Ammon's horn (tissue), 1 donor: ENCODE measurements at regions not wholly inside any gene's neighbourhood (a gene's known extent, or its start where the extent isn't known, plus 50 kb on each side); places are given as distances from the start of the nearest gene placed in this dataset.

Experiments
- DNase-seq: peaks from one replicate; pipeline ENCODE4 v3.0.0-alpha.2; 2016; ENCODE audit warnings: low spot score

- DNase-seq, result no peak
Observed at GRCh38 chr15:92224843-92225242, 168.8 kb upstream of the ST8SIA2 start.

- DNase-seq, result peak; percentile 76
Observed at GRCh38 chr15:92226020-92226612, 167.6 kb upstream of the ST8SIA2 start.

- DNase-seq, result no peak
Observed at GRCh38 chr15:92228830-92229229, 164.9 kb upstream of the ST8SIA2 start.

GRCh38 chr15:92231461-92231860 is 162.2 kb upstream of the ST8SIA2 start:
- no peak for DNase-seq

- no peak for DNase-seq
Observed at GRCh38 chr15:92232317-92232716, 161.4 kb upstream of the ST8SIA2 start.

GRCh38 chr15:92232876-92233275 is 160.8 kb upstream of the ST8SIA2 start:
- DNase-seq, result no peak

- DNase-seq, result no peak
Observed at GRCh38 chr15:92243227-92243626, 150.5 kb upstream of the ST8SIA2 start.

- no peak for DNase-seq
Observed at GRCh38 chr15:92244703-92245102, 149.0 kb upstream of the ST8SIA2 start.

- DNase-seq, result no peak
Observed at GRCh38 chr15:92247649-92248242, 145.9 kb upstream of the ST8SIA2 start.

GRCh38 chr15:92266796-92267685 is 126.6 kb upstream of the ST8SIA2 start:
- no peak for DNase-seq

GRCh38 chr15:92268900-92269299 is 124.8 kb upstream of the ST8SIA2 start:
- no peak for DNase-seq

GRCh38 chr15:92271179-92271578 is 122.5 kb upstream of the ST8SIA2 start:
- DNase-seq, result no peak

- no peak for DNase-seq
Observed at GRCh38 chr15:92272106-92272505, 121.6 kb upstream of the ST8SIA2 start.

- no peak for DNase-seq
Observed at GRCh38 chr15:92273286-92273685, 120.4 kb upstream of the ST8SIA2 start.

GRCh38 chr15:92273723-92274122 is 120.0 kb upstream of the ST8SIA2 start:
- DNase-seq, result no peak

- DNase-seq, result peak; percentile 38
Observed at GRCh38 chr15:92277776-92278175, 115.9 kb upstream of the ST8SIA2 start.

GRCh38 chr15:92283813-92284212 is 109.9 kb upstream of the ST8SIA2 start:
- no peak for DNase-seq

GRCh38 chr15:92288755-92289154 is 104.9 kb upstream of the ST8SIA2 start:
- DNase-seq, result no peak

GRCh38 chr15:92289733-92290132 is 103.9 kb upstream of the ST8SIA2 start:
- no peak for DNase-seq

- DNase-seq, result no peak
Observed at GRCh38 chr15:92290359-92290992, 103.2 kb upstream of the ST8SIA2 start.

GRCh38 chr15:92291900-92292299 is 101.8 kb upstream of the ST8SIA2 start:
- DNase-seq, result no peak

GRCh38 chr15:92294759-92295158 is 98.9 kb upstream of the ST8SIA2 start:
- DNase-seq, result no peak
